ENCODE measurements at regions not wholly inside any gene's neighbourhood (a gene's known extent, or its start where the extent isn't known, plus 50 kb on each side); places are given as distances from the start of the nearest gene placed in this dataset.
"Not testable (repeated sequence)": the region's sequence is repeated elsewhere in the genome, so short reads cannot be mapped to it uniquely, and the experiment has no call there.

GRCh38 chr2:52629531-52629930 is 1138.1 kb upstream of the CHAC2 start:
- no peak for DNase-seq

GRCh38 chr2:52622266-52622665 is 1145.3 kb upstream of the CHAC2 start:
- no peak for DNase-seq

GRCh38 chr2:52613064-52613463 is 1154.5 kb upstream of the CHAC2 start:
- no peak for DNase-seq

GRCh38 chr2:52611759-52612158 is 1155.8 kb upstream of the CHAC2 start:
- DNase-seq = no peak

GRCh38 chr2:52608030-52608429 is 1159.6 kb upstream of the CHAC2 start:
- DNase-seq = no peak

- no peak for DNase-seq
Observed at GRCh38 chr2:52597346-52597745, 1170.3 kb upstream of the CHAC2 start.

- no peak for DNase-seq
Observed at GRCh38 chr2:52594026-52594425, 1173.6 kb upstream of the CHAC2 start.

- not testable (repeated sequence) for DNase-seq
Observed at GRCh38 chr2:52584071-52584470, 1183.5 kb upstream of the CHAC2 start.

- DNase-seq = no peak
Observed at GRCh38 chr2:52572469-52572894, 1195.1 kb upstream of the CHAC2 start.

GRCh38 chr2:52571380-52572347 is 1195.9 kb upstream of the CHAC2 start:
- DNase-seq = no peak

GRCh38 chr2:52570716-52571115 is 1196.9 kb upstream of the CHAC2 start:
- DNase-seq = no peak

- DNase-seq = no peak
Observed at GRCh38 chr2:52563151-52563550, 1204.5 kb upstream of the CHAC2 start.

GRCh38 chr2:52558265-52558664 is 1209.3 kb upstream of the CHAC2 start:
- no peak for DNase-seq

- no peak for DNase-seq
Observed at GRCh38 chr2:52542297-52542696, 1225.3 kb upstream of the CHAC2 start.

- DNase-seq = no peak
Observed at GRCh38 chr2:52539026-52539970, 1228.3 kb upstream of the CHAC2 start.

GRCh38 chr2:52537588-52537987 is 1230.0 kb upstream of the CHAC2 start:
- DNase-seq = no peak

- DNase-seq = no peak
Observed at GRCh38 chr2:52536929-52537460, 1230.6 kb upstream of the CHAC2 start.

GRCh38 chr2:52532956-52533355 is 1234.6 kb upstream of the CHAC2 start:
- no peak for DNase-seq

GRCh38 chr2:52526735-52527134 is 1240.9 kb upstream of the CHAC2 start:
- DNase-seq = no peak

- DNase-seq = no peak
Observed at GRCh38 chr2:52520644-52521043, 1247.0 kb upstream of the CHAC2 start.

- no peak for DNase-seq
Observed at GRCh38 chr2:52518678-52519077, 1248.9 kb upstream of the CHAC2 start.

- no peak for DNase-seq
Observed at GRCh38 chr2:52512760-52513159, 1254.8 kb upstream of the CHAC2 start.

GRCh38 chr2:52510432-52510831 is 1257.2 kb upstream of the CHAC2 start:
- no peak for DNase-seq
